NCI-H2107 (cell line): ENCODE measurements at regions not wholly inside any gene's neighbourhood (a gene's known extent, or its start where the extent isn't known, plus 50 kb on each side); places are given as distances from the start of the nearest gene placed in this dataset.
"Not testable (repeated sequence)": the region's sequence is repeated elsewhere in the genome, so short reads cannot be mapped to it uniquely, and the experiment has no call there.

Experiments
- DNase-seq: peaks from one replicate; lab custom pipeline; 2025; lab: John Stamatoyannopoulos, UW

GRCh38 chr2:37722971-37723370, 51.5 kb upstream of the CDC42EP3 start:
- not testable (repeated sequence) for DNase-seq

- DNase-seq, result no peak
These were observed 58.8 kb upstream of the CDC42EP3 start for GRCh38 chr2:37730037-37730818.

GRCh38 chr2:37732412-37732811, 61.0 kb upstream of the CDC42EP3 start:
- not testable (repeated sequence) for DNase-seq

- no peak for DNase-seq
These were observed 61.8 kb upstream of the CDC42EP3 start for GRCh38 chr2:37733251-37733650.

GRCh38 chr2:37733955-37734354, 62.5 kb upstream of the CDC42EP3 start:
- not testable (repeated sequence) for DNase-seq

- not testable (repeated sequence) for DNase-seq
These were observed 63.6 kb upstream of the CDC42EP3 start for GRCh38 chr2:37734891-37735523.

GRCh38 chr2:37735524-37735910, 64.1 kb upstream of the CDC42EP3 start:
- DNase-seq, result not testable (repeated sequence)

GRCh38 chr2:37737507-37737906, 66.1 kb upstream of the CDC42EP3 start:
- DNase-seq, result no peak

- DNase-seq, result no peak
These were observed 66.9 kb upstream of the CDC42EP3 start for GRCh38 chr2:37738266-37738885.

- DNase-seq, result no peak
These were observed 67.7 kb upstream of the CDC42EP3 start for GRCh38 chr2:37739153-37739552.

GRCh38 chr2:37740164-37740739, 68.8 kb upstream of the CDC42EP3 start:
- DNase-seq, result no peak

- no peak for DNase-seq
These were observed 70.8 kb upstream of the CDC42EP3 start for GRCh38 chr2:37742286-37742685.

GRCh38 chr2:37744010-37744409, 72.6 kb upstream of the CDC42EP3 start:
- DNase-seq, result no peak

GRCh38 chr2:37744961-37745360, 73.5 kb upstream of the CDC42EP3 start:
- DNase-seq, result not testable (repeated sequence)

GRCh38 chr2:37746011-37746410, 74.6 kb upstream of the CDC42EP3 start:
- DNase-seq, result not testable (repeated sequence)

GRCh38 chr2:37746883-37747282, 75.4 kb upstream of the CDC42EP3 start:
- no peak for DNase-seq

GRCh38 chr2:37748541-37748940, 77.1 kb upstream of the CDC42EP3 start:
- DNase-seq, result no peak

GRCh38 chr2:37750286-37750685, 78.8 kb upstream of the CDC42EP3 start:
- not testable (repeated sequence) for DNase-seq

- DNase-seq, result no peak
These were observed 81.3 kb upstream of the CDC42EP3 start for GRCh38 chr2:37752766-37753165.

GRCh38 chr2:37753758-37754157, 82.3 kb upstream of the CDC42EP3 start:
- DNase-seq, result no peak

- DNase-seq, result not testable (repeated sequence)
These were observed 84.6 kb upstream of the CDC42EP3 start for GRCh38 chr2:37755961-37756559.

GRCh38 chr2:37757456-37757855, 86.0 kb upstream of the CDC42EP3 start:
- not testable (repeated sequence) for DNase-seq
